Keratinocyte (primary cell): ENCODE measurements at regions not wholly inside any gene's neighbourhood (a gene's known extent, or its start where the extent isn't known, plus 50 kb on each side); places are given as distances from the start of the nearest gene placed in this dataset.

Experiments used
- DNase-seq: peaks from one replicate; pipeline ENCODE4 v3.0.0-alpha.2; 2011; ENCODE audit warnings: low read depth, missing footprints, low spot score
- FAIRE-seq: peaks from 2 replicates; lab custom pipeline; 2011; peaks lifted over from hg19 to GRCh38; lab: Jason Lieb, UNC
- H2AFZ ChIP-seq: 2 replicates; pipeline ENCODE4 v1.6.0; 2012; ENCODE audit warnings: low read length, control low read depth, inconsistent platforms; ENCODE audit not compliant: control insufficient read depth
- H3K27ac ChIP-seq: 2 replicates; pipeline ENCODE4 v1.5.1; 2011; ENCODE audit warnings: low read length; ENCODE audit not compliant: control insufficient read depth, insufficient read depth
- H3K27me3 ChIP-seq: 3 replicates; pipeline ENCODE4 v1.6.0; 2011; ENCODE audit warnings: low read length; ENCODE audit not compliant: control insufficient read depth, insufficient read depth; ENCODE audit errors: extremely low read depth
- H3K36me3 ChIP-seq, 2 experiments: 2 replicates in 1 of 2; 3 replicates in 1 of 2; pipeline ENCODE4 v1.5.1; 2011; ENCODE audit warnings: low read length in 2 of 2, mild to moderate bottlenecking in 1 of 2; ENCODE audit not compliant: control insufficient read depth in 2 of 2, insufficient read depth in 2 of 2; ENCODE audit errors: extremely low read depth in 1 of 2
- H3K4me1 ChIP-seq: 3 replicates; pipeline ENCODE4 v1.5.1; 2011; ENCODE audit warnings: low read length; ENCODE audit not compliant: control insufficient read depth, insufficient read depth; ENCODE audit errors: extremely low read depth
- H3K4me2 ChIP-seq: 3 replicates; pipeline ENCODE4 v1.6.0; 2011; ENCODE audit warnings: low read depth, low read length; ENCODE audit not compliant: control insufficient read depth, insufficient read depth; ENCODE audit errors: extremely low read depth
- H3K4me3 ChIP-seq, 3 experiments: fragments of 200-600 bp in 1 of 3; sonication (generic) in 1 of 3; 2 replicates in 2 of 3; 3 replicates in 1 of 3; pipeline ENCODE4 v1.5.1; 2011 to 2016; ENCODE audit warnings: low read length in 3 of 3, mild to moderate bottlenecking in 3 of 3, control low read depth in 2 of 3, inconsistent platforms in 1 of 3, low read depth in 1 of 3, mixed read lengths in 1 of 3, mixed run types in 1 of 3, moderate library complexity in 1 of 3; ENCODE audit not compliant: control insufficient read depth in 2 of 3, insufficient read depth in 2 of 3; ENCODE audit errors: extremely low read depth in 1 of 3
- H3K79me2 ChIP-seq: 2 replicates; pipeline ENCODE4 v1.6.0; 2012; ENCODE audit warnings: low read length; ENCODE audit not compliant: control insufficient read depth, insufficient read depth
- H3K9ac ChIP-seq: 3 replicates; pipeline ENCODE4 v1.6.0; 2011; ENCODE audit warnings: low read length; ENCODE audit not compliant: control insufficient read depth, insufficient read depth; ENCODE audit errors: extremely low read depth
- H3K9me1 ChIP-seq: 3 replicates; pipeline ENCODE4 v1.6.0; 2011; ENCODE audit warnings: low read length; ENCODE audit not compliant: control insufficient read depth, insufficient read depth; ENCODE audit errors: extremely low read depth
- H3K9me3 ChIP-seq: 2 replicates; pipeline ENCODE4 v1.5.1; 2012; ENCODE audit warnings: low read depth, low read length; ENCODE audit not compliant: control insufficient read depth
- H4K20me1 ChIP-seq: 3 replicates; pipeline ENCODE4 v1.6.0; 2011; ENCODE audit warnings: low read length; ENCODE audit not compliant: control insufficient read depth, insufficient read depth; ENCODE audit errors: extremely low read depth
- CTCF ChIP-seq, 3 experiments: IDR thresholded peaks in 1 of 3; conservative IDR thresholded peaks in 1 of 3; optimal IDR thresholded peaks in 1 of 3; 2 replicates in 2 of 3; 3 replicates in 1 of 3; pipeline versions ENCODE3 to v1.5.1; 2011; ENCODE audit warnings: low read length in 3 of 3, mild to moderate bottlenecking in 3 of 3, moderate library complexity in 2 of 3, control low read depth in 1 of 3, inconsistent platforms in 1 of 3; ENCODE audit not compliant: insufficient read depth in 2 of 3; ENCODE audit errors: extremely low read depth in 1 of 3
- EZH2 ChIP-seq: IDR thresholded peaks from one replicate; pipeline ENCODE4 v1.6.1; 2012; ENCODE audit warnings: inconsistent platforms, mild to moderate bottlenecking, low read length, moderate library complexity
- dilution Hi-C: fragments of 300-500 bp; cut with MboI; formaldehyde crosslinking; loops from one replicate; pipeline ENCODE4 v1.7.0; 2020; ENCODE audit warnings: low sequenced_read_pairs; ENCODE audit not compliant: extremely low pct_ligation_motif_present

- Histone ChIP-seq H3K36me3 (no peaks in the 10 kb centered on the region), H2AFZ (no peak overlapping the region), H3K9ac (no peak overlapping the region), H3K4me1 (no peaks in the 10 kb centered on the region), H3K27me3 (no peaks in the 10 kb centered on the region), H3K9me3 (no peaks in the 10 kb centered on the region), H3K4me2 (no peak overlapping the region), H3K4me3 (no peak overlapping the region), H3K79me2 (no peaks in the 10 kb centered on the region), H4K20me1 (no peaks in the 10 kb centered on the region), H3K27ac (no peak overlapping the region), H3K9me1 (no peaks in the 10 kb centered on the region)
- FAIRE-seq (no peak), DNase-seq (no peak)
- dilution Hi-C loops: no loop called here
- TF ChIP-seq EZH2 (no peak), CTCF (optimal IDR thresholded peaks at IDR 0.05 in 1 of 3, IDR thresholded peaks at IDR 0.05 in 1 of 3, conservative IDR thresholded peaks at IDR 0.05 in 1 of 3; ENCODE audit: extremely low read depth in 1 of 3, insufficient read depth in 2 of 3, low read length in 3 of 3) (no peak)
These were observed 261.2 kb upstream of the NDST4 start for GRCh38 chr4:115374621-115375020.

- dilution Hi-C loops: no loop called here
These were observed 257.1 kb upstream of the NDST4 start for GRCh38 chr4:115370490-115370889.

More at GRCh38 chr4:115370490-115370889, 257.1 kb upstream of the NDST4 start:
- Histone ChIP-seq H3K4me1 (no peaks in the 10 kb centered on the region), H3K9ac (no peak overlapping the region), H3K36me3 (no peaks in the 10 kb centered on the region), H3K9me3 (no peaks in the 10 kb centered on the region), H3K27ac (no peak overlapping the region), H3K27me3 (no peaks in the 10 kb centered on the region), H3K9me1 (no peaks in the 10 kb centered on the region), H2AFZ (no peak overlapping the region), H3K79me2 (no peaks in the 10 kb centered on the region), H3K4me2 (no peak overlapping the region), H4K20me1 (no peaks in the 10 kb centered on the region), H3K4me3 (no peak overlapping the region)
- TF ChIP-seq EZH2: no peak
- TF ChIP-seq CTCF (optimal IDR thresholded peaks at IDR 0.05 in 1 of 3, IDR thresholded peaks at IDR 0.05 in 1 of 3, conservative IDR thresholded peaks at IDR 0.05 in 1 of 3; ENCODE audit: extremely low read depth in 1 of 3, insufficient read depth in 2 of 3, low read length in 3 of 3): no peak
- DNase-seq (no peak), FAIRE-seq (no peak)
